Ishikawa (cell line): ENCODE measurements at regions not wholly inside any gene's neighbourhood (a gene's known extent, or its start where the extent isn't known, plus 50 kb on each side); places are given as distances from the start of the nearest gene placed in this dataset.

Experiments
- CEBPB ChIP-seq: IDR thresholded peaks from 2 replicates; pipeline ENCODE4 v1.6.1; 2012
- EGR1 ChIP-seq: IDR thresholded peaks from 2 replicates; pipeline ENCODE4 v1.6.1; 2012
- EP300 ChIP-seq: IDR thresholded peaks from 2 replicates; pipeline ENCODE4 v1.6.1; 2012; ENCODE audit warnings: borderline replicate concordance
- FOXM1 ChIP-seq: IDR thresholded peaks from 2 replicates; pipeline ENCODE4 v1.6.1; 2012; ENCODE audit warnings: low read depth, borderline replicate concordance
- NFIC ChIP-seq: IDR thresholded peaks from 2 replicates; pipeline ENCODE4 v1.6.1; 2012
- RAD21 ChIP-seq: IDR thresholded peaks from 2 replicates; pipeline ENCODE4 v1.6.1; 2012; ENCODE audit warnings: low read depth
- TAF1 ChIP-seq: IDR thresholded peaks from 2 replicates; pipeline ENCODE4 v1.6.1; 2012; ENCODE audit warnings: low read depth, mild to moderate bottlenecking
- TCF12 ChIP-seq: IDR thresholded peaks from 2 replicates; pipeline ENCODE4 v1.6.1; 2012; ENCODE audit warnings: low read depth
- YY1 ChIP-seq: IDR thresholded peaks from 2 replicates; pipeline ENCODE4 v1.6.1; 2012; ENCODE audit warnings: low read depth
- ZBTB7A ChIP-seq: IDR thresholded peaks from 2 replicates; pipeline ENCODE4 v1.6.1; 2012; ENCODE audit warnings: low read depth
- TF ChIP-seq, protein P1 (sequence below): IDR thresholded peaks from 2 replicates; pipeline ENCODE4 v1.6.1; 2012; ENCODE audit warnings: low read depth, mild to moderate bottlenecking
- TF ChIP-seq, protein P2 (sequence below): IDR thresholded peaks from 2 replicates; pipeline ENCODE4 v1.6.1; 2012
- TF ChIP-seq, protein P3 (sequence below): IDR thresholded peaks from 2 replicates; pipeline ENCODE4 v1.6.1; 2012

DNA sequence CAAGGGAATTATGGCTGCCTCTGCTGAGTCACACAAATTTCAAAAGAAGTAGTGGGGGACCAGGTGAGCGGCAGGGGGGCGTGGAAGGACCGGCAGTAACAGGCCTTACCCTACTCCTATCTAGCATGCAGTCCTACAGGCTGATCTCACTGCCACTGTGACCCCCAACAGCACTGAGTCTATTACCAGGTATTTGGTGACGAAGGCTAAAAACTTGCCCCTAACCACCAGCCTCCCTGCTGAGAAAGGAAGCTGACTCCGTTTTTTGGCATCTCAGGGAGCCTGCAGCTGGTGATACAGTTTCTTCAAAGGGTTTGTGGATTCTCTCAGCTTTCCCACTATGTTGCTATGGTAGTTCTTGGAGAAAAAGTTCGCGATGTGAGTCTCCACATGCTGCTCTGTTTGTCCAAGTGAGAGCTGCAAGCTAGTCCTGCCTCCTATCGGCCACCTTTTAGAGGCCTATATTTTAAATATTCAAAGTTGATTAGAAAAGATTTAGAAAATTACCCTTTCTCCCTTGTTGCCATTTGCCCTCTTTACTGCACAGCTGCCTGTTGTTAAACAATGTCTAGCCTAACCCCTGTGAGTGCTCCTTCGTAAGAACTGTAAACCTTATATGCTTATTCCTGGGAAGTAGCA is 57.1 kb upstream of the SLCO1B1 start:
- TF ChIP-seq TCF12 (no peak), TAF1 (no peak), YY1 (no peak), EGR1 (no peak), CEBPB (no peak), EP300 (no peak), RAD21 (no peak), NFIC (no peak), FOXM1 (no peak), ZBTB7A (no peak)
- TF ChIP-seq, protein P1, sequence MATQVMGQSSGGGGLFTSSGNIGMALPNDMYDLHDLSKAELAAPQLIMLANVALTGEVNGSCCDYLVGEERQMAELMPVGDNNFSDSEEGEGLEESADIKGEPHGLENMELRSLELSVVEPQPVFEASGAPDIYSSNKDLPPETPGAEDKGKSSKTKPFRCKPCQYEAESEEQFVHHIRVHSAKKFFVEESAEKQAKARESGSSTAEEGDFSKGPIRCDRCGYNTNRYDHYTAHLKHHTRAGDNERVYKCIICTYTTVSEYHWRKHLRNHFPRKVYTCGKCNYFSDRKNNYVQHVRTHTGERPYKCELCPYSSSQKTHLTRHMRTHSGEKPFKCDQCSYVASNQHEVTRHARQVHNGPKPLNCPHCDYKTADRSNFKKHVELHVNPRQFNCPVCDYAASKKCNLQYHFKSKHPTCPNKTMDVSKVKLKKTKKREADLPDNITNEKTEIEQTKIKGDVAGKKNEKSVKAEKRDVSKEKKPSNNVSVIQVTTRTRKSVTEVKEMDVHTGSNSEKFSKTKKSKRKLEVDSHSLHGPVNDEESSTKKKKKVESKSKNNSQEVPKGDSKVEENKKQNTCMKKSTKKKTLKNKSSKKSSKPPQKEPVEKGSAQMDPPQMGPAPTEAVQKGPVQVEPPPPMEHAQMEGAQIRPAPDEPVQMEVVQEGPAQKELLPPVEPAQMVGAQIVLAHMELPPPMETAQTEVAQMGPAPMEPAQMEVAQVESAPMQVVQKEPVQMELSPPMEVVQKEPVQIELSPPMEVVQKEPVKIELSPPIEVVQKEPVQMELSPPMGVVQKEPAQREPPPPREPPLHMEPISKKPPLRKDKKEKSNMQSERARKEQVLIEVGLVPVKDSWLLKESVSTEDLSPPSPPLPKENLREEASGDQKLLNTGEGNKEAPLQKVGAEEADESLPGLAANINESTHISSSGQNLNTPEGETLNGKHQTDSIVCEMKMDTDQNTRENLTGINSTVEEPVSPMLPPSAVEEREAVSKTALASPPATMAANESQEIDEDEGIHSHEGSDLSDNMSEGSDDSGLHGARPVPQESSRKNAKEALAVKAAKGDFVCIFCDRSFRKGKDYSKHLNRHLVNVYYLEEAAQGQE, result no peak
- TF ChIP-seq, protein P2, sequence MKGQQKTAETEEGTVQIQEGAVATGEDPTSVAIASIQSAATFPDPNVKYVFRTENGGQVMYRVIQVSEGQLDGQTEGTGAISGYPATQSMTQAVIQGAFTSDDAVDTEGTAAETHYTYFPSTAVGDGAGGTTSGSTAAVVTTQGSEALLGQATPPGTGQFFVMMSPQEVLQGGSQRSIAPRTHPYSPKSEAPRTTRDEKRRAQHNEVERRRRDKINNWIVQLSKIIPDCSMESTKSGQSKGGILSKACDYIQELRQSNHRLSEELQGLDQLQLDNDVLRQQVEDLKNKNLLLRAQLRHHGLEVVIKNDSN, result no peak
- TF ChIP-seq, protein P3, sequence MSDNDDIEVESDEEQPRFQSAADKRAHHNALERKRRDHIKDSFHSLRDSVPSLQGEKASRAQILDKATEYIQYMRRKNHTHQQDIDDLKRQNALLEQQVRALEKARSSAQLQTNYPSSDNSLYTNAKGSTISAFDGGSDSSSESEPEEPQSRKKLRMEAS, result no peak
